ENCODE measurements at regions not wholly inside any gene's neighbourhood (a gene's known extent, or its start where the extent isn't known, plus 50 kb on each side); places are given as distances from the start of the nearest gene placed in this dataset.

- TF ChIP-seq, protein P1, sequence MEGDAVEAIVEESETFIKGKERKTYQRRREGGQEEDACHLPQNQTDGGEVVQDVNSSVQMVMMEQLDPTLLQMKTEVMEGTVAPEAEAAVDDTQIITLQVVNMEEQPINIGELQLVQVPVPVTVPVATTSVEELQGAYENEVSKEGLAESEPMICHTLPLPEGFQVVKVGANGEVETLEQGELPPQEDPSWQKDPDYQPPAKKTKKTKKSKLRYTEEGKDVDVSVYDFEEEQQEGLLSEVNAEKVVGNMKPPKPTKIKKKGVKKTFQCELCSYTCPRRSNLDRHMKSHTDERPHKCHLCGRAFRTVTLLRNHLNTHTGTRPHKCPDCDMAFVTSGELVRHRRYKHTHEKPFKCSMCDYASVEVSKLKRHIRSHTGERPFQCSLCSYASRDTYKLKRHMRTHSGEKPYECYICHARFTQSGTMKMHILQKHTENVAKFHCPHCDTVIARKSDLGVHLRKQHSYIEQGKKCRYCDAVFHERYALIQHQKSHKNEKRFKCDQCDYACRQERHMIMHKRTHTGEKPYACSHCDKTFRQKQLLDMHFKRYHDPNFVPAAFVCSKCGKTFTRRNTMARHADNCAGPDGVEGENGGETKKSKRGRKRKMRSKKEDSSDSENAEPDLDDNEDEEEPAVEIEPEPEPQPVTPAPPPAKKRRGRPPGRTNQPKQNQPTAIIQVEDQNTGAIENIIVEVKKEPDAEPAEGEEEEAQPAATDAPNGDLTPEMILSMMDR (IDR thresholded peaks at IDR 0.05) = no peak
- TF ChIP-seq POLR2A (IDR thresholded peaks at IDR 0.05) = no peak
Observed at GRCh38 chr1:36607263-36607651, 124.5 kb upstream of the CSF3R start.

All from prostate gland (tissue), 2 donors.